ENCODE measurements at regions not wholly inside any gene's neighbourhood (a gene's known extent, or its start where the extent isn't known, plus 50 kb on each side); places are given as distances from the start of the nearest gene placed in this dataset.
A peak's percentile ranks its signal among the peaks of the same experiment; 100 is the strongest.

GRCh38 chr3:167895684-167896083 is 160.2 kb downstream of the SERPINI1 start:
- no peak for DNase-seq (ENCODE audit: low read depth)

DNA sequence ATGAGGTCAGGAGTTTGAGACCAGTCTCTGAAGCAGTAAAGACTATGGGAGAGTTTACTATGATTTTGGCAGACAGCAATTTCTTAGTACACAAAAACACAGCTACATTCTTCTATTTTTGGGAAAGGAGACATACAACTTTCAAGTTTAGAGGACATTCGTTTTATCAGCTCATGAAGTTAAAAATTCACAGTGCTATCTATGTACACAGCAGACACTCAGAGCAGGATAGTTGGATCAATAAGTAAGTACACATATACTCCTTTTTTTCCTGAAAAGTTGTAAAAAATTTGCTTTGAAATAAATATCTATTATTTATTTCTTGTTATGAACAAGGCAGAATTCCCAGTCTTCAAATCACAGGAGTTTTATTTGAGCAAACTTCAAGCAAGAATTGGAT is 159.7 kb downstream of the SERPINI1 start:
- no peak for DNase-seq (ENCODE audit: low read depth)

DNA sequence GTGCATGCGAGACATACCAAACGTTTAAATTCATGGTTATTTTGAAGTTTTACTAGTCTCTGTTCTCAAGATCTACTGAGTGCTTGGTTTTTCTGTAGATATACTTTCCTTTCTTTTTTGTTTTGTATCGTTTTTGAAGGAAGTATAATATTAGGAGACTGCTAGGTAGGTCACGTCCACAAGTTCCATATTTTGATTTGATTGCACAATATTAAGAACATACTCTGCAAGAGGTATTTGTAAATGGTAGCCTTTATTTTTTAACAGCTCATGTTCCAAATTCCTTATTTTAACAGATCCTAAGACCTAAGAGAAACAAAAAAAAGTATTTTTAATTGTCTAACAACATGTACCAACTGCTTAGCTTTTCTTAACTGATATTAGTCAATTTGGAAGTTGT is 156.7 kb downstream of the SERPINI1 start:
- no peak for DNase-seq (ENCODE audit: low read depth)

DNA sequence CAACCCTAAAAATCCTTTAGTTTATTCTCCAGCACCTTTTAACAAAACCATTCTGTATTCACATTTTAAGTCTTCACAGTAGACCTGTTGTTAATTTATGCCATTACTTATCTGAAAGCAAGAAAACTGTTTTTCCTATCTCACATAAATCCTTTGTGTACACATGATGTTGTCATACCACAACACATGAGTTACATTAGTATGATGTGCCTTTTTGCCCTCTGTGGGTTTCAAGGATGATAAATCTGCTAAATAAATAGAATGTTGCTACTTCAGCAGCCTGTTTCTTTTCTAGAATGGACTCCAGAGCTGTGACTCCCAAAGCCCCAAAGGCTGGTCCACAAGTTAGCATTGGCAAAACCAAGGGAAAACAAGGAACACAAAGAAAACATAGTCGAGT is 151.6 kb downstream of the SERPINI1 start:
- peak; percentile 14 for DNase-seq (ENCODE audit: low read depth)

DNA sequence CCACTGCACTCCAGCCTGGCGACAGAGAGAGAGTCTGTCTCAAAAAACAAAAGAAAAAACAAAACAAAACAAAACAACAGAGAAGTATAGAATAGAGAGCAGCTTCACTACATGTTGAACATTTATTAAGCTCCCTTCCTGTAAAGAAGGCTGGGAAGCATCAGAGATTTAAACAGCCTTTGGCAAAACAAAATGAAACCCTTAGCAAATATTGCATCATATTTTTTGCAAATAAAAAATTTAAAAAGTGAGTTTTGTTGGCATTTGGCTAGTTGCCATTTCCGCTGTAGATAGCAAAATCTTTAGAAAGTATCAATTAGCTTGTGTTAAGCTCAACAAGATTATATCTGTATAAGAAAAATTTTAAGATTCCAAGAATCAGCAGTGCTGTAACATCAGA is 151.2 kb downstream of the SERPINI1 start:
- DNase-seq (ENCODE audit: low read depth) = no peak

DNA sequence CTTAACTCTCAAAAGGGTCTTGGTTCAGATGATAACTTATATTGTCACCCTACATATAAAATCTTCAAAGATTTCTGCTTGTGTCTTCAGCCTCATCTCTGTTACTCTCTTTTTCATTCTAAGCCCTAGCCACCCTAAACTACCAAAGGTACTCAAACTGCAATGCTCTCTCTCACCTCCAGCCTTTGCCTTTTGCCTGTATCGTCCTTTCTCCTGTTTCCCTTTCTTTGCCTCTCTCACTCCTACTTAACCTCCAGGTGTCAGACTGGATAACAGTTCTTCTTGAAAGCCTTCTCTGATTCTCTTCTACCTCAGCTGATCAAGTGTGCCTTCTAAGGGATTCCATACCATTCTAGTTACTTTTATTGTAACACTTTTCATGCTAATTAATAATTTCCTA is 149.8 kb downstream of the SERPINI1 start:
- no peak for DNase-seq (ENCODE audit: low read depth)

DNA sequence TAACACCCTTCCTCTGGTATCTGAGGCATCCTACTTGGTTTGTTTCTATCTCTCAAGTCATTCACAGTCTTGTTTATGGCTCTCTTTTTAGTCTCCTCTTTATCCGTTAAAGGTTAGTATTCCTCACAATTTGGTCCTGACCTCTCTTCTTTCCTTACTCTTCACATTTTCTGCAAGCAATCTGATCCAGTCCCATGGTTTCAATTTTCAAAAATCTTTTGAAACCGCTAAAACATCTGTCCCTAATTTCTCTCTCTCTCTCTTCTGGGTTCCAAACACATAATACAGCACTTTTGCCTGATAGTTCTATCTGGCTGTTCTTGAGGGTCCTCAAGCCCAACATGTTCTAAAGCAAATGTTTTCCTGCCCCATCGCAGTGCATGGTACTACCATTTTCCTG is 149.0 kb downstream of the SERPINI1 start:
- no peak for DNase-seq (ENCODE audit: low read depth)

DNA sequence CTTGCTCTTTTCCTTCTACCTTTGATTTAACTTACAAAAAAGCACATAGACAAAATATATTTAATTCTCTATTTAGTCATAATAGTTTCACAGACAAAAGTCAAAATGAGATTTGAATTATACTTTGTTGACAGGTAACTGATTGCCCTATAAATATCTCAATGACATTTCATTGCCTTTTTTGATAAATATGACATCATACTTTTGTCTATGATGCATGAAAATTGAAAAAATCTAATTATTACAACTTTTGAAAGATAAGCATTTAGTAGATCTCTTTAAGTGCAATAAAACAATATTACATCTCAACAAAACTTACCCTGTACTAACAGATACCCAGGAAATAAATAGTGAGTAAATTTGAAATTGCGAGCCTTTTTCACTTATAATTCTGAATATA is 147.9 kb downstream of the SERPINI1 start:
- DNase-seq (ENCODE audit: low read depth) = no peak

- peak; percentile 74 for DNase-seq (ENCODE audit: low read depth)
Observed at GRCh38 chr3:167882057-167882667, 146.6 kb downstream of the SERPINI1 start.

DNA sequence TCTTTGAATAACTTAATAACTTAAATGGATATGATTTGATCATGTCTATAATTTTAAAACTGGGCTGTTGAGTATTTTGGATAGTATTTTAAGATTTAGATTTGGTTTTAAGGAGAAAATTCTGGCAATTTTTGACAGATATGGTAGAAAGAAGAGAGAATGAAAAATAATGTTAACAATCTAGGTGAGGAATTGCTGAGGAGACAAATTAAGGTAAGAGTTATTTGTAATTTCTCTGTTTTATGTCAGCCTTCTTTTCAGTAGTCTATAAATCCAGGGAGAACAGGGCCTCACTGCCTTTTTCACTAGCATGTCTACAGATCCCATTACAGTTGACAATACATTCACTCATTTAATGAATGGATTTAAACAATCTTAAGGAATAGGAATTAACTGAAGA is 144.7 kb downstream of the SERPINI1 start:
- no peak for DNase-seq (ENCODE audit: low read depth)

- peak; percentile 79 for DNase-seq (ENCODE audit: low read depth)
Observed at GRCh38 chr3:167876620-167877281, 141.2 kb downstream of the SERPINI1 start.
